WI38 (cell line): ENCODE measurements at regions not wholly inside any gene's neighbourhood (a gene's known extent, or its start where the extent isn't known, plus 50 kb on each side); places are given as distances from the start of the nearest gene placed in this dataset.

ENCODE experiments used
- H3K4me3 ChIP-seq: 2 replicates; pipeline ENCODE4 v1.5.1; 2011; ENCODE audit warnings: low read depth, mild to moderate bottlenecking, control low read depth, low read length
- TF ChIP-seq, protein P1 (sequence below): IDR thresholded peaks from 2 replicates; pipeline ENCODE4 v1.5.1; 2012; ENCODE audit warnings: low read depth, mild to moderate bottlenecking, control low read depth, low read length

DNA sequence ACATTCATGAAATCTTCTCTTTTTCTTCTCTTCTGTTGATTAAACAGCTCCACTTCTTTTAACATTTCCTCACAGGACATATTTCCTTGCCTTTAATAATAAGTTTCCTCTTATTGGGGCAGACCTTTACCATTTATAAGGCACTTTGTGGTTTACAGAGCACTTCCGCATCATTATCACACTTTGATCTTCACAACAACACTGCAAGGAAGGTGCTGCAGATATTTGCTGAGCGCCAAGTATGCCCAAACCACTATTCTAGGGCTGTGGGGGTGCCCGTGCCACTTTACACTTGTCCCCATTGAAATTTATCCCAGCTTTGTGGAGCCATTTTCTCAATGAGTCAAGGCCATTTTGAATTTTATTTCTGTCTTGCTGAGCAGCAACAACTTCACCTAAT is 246.6 kb downstream of the SS18 start:
- no peak overlapping the region for H3K4me3 ChIP-seq
- TF ChIP-seq, protein P1, sequence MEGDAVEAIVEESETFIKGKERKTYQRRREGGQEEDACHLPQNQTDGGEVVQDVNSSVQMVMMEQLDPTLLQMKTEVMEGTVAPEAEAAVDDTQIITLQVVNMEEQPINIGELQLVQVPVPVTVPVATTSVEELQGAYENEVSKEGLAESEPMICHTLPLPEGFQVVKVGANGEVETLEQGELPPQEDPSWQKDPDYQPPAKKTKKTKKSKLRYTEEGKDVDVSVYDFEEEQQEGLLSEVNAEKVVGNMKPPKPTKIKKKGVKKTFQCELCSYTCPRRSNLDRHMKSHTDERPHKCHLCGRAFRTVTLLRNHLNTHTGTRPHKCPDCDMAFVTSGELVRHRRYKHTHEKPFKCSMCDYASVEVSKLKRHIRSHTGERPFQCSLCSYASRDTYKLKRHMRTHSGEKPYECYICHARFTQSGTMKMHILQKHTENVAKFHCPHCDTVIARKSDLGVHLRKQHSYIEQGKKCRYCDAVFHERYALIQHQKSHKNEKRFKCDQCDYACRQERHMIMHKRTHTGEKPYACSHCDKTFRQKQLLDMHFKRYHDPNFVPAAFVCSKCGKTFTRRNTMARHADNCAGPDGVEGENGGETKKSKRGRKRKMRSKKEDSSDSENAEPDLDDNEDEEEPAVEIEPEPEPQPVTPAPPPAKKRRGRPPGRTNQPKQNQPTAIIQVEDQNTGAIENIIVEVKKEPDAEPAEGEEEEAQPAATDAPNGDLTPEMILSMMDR: no peak

DNA sequence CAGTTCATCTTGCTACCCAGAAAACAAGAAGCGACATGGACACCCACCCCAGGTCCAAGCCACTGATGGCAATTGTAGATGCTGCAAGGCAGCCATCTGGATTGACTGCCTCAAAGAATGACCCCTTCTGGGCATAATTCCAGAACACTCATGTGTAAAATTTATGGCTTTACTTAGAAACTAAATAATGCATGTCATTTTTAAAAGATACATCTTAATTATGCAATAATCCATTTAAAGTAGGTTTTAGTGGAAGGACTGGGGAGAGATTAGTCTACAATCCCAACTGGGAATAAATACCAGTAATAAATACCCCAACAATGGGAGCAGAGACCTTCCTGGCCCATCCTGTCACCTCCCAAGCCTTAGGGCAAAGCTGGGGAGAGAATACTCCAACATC is 247.7 kb downstream of the SS18 start:
- H3K4me3 ChIP-seq: no peak overlapping the region
- TF ChIP-seq, protein P1: no peak

DNA sequence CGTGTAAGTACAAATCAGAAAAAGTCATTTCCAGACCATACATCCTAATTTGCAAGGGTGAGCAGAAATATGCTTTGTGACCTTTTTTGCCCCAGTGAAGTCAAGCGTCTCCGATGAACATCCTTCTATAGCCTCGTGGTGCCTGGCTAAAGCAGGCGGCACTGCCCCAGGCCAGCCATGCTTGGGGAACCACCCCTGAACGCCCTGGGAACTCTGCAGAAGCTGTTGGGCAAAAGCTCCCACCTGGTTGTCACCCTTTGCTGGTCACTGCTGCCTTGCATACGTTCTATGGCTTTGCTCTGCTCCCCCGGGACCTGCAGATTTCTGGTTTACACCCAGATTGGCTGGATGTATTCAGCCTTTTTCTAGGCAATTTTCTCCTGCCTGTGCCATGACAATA is 256.4 kb downstream of the SS18 start:
- H3K4me3 ChIP-seq: no peak overlapping the region
- TF ChIP-seq, protein P1: no peak

DNA sequence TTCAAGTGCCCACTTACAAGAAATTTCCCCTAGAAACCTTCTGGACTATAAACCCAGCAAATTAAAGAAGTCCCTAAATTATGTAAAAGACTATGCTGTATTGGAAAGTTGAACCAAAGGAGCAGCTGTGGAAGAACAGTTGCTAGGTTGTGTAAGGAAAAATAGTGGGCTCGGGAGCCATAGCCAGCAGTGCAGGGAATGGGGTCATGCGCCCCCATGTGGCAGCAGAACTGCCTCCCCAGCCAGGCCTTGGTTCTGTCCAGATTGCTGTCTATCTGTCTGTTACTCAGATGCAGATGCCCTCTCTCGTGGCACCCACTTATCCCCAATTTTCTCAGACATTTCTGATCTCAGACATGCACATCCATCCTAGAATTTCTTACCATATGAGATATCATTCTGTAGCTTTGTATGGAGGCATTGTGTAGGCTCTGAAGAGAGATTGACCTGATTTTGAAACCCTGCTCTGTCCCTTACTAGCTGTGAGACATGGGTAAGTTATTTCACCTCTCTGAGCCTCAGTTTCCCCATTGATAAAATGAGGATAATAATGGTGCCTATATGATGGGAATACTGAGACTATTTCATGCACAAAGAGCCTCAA is 258.3 kb downstream of the SS18 start:
- TF ChIP-seq, protein P1: peak; percentile 90
- no peak overlapping the region for H3K4me3 ChIP-seq

DNA sequence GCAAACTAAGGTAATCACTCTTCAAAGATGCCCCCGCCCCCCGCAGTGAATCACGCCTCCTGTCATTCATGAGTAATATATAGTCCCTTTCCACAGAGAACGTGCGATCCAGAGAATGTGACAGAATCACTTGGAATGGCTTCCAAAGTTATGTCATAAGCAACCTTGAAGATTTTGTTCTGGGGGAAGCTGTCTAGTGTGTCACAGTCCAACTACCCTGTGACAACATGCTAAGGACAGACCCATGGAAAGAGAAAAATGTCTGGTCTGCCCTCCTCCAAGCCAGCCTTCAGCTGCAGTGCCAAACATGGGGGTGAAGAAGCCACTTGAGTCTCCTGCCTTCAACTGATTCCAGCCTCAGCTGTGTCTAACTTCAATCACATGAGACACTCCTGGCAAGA is 259.1 kb downstream of the SS18 start:
- H3K4me3 ChIP-seq: no peak overlapping the region
- TF ChIP-seq, protein P1: no peak

DNA sequence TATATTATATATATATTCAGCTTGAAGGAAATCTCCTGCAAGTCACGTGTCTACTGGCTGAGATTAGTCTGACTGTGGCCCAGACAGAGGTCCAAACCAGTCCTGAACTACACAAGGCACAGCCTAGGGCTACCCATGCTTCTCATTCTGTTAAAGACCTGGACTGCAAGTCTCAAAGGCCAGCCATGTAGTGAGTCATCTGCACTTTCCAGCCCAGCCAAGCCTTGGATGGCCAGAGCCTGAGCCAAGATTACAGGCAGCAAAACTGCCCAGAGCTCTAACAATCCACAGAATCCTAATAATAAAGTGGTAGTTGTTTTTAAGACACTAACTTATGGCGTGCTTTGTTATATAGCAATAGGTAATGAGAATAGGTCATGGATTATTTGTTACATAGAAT is 259.6 kb downstream of the SS18 start:
- TF ChIP-seq, protein P1: no peak
- H3K4me3 ChIP-seq: no peak overlapping the region

DNA sequence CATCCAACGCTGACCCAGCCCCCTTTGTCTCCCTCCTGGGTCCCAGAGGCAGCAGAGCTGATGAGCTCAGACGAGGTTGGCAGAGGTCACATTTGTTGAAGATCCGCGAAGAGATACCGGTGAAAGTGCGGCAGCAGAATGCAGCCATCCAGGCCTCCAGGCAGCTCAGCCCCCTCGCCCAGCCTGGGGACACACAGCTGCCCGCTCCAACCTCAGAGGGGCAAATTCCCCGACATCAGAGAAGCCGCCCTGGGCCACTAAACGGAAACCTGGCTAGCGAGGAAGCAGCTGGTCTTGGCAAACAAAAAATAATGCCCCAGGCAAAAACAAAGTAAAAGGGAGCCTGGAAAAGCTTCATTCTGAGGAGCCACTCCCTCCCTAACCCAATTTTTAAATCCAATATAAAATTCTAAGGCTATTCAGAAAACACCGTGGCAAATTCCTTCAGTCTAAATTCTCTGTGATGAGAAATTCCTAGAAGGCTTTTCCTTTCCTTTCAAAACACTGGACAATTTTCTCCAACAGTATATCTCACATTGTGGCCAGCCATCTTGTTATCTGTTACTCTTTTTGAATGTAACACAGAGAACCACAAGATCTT is 262.4 kb downstream of the SS18 start:
- TF ChIP-seq, protein P1: no peak
- no peak overlapping the region for H3K4me3 ChIP-seq
